ENCODE measurements at regions not wholly inside any gene's neighbourhood (a gene's known extent, or its start where the extent isn't known, plus 50 kb on each side); places are given as distances from the start of the nearest gene placed in this dataset.

DNA sequence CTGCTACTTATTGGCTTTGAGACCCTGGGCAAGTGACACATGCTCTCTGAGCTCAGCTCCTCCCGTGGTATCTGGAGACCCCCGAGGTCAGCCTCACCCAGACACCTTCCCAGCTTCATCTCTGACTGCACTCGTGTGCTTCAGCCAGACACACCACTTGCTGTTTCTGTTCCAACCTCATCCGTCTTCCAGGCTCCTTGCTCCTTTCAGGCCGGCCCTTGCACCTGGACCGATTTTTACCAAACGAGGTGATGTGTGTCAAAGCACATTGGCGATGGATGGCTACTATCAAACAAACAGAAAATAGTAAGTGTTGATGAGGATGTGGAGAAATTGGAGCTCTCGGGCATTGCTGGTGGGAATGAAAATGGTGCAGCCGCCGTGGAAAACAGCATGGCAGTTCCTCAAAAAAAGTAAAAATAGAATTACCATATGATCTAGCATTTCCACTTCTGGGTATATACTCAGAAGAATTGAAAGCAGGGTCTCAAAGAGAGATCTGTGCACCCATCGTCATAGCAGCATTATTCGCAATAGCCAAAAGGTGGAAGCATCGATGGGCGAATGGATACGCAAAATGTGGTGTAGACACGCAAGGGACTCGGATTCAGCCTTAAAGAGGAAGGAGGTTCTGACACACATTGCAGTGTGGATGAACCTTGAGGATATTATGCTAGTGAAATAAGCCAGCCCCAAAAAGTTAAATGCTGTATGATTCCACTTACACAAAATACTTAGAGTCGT is 96.1 kb upstream of the IER5L start:
- DNase-seq: no peak

DNA sequence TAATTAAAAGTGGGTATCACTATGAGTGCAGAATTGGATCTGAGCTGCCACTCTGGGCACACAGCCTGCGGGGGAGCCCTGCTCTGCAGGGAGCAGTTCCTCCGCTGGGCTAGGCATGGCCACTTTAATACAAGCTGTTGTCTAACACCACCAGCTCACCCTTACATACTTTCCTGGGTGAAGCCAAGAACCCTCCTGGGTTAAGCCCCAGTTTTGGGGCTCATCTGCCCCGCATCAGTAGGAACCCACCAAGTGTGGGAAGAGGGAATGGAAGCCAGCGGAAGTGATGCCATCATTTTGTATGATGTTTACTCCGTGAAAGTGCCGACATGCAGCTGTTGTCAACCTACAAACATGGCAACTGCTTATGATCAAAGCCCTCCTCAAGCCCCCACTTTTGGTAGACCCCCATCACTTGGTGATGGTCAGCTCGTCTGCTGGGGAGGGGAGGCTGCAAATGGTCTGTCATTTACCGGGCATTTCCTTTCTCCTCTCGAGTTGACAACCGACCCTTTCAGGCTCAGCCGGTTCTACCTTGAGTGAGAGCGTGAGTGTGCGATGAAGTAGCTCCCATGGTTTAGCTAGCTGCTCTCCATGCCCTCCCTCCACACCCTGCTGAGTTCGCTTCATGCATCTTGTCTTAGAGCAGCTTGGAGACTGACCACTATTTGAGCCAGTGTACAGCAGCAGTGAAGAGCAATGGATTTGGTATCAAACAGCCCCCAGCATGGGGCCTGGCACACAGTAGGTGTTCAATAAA is 95.3 kb upstream of the IER5L start:
- no peak for DNase-seq

DNA sequence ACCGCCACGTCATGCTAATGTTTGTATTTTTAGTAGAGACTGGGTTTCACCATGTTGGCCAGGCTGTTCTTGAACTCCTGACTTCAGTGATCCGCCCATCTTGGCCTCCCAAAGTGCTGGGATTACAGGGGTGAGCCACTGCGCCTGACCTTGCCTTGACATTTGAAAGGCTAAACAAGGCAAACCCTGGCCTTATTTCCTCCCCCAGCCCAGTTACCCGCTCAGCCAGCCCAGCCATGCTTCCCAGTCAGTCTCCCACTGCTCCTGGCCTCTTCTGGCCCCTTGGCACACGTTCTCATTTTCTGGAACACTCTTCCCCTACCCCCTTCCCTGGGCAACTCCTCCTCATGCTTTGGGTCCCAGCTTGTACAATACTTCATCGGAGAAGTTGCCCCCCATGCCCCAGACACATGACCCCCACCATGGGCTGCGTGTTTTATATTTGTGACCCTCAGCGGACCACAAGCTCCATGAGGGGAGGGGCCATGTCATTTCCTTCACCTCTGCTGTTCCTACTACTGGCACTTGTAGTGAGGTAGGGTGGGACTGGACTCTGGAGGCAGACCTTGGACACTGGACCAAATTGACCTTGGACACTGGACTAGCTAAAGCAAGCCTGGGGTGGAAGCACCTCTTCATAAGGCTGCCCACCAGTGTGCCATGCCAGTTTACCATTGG is 94.4 kb upstream of the IER5L start:
- DNase-seq: no peak

DNA sequence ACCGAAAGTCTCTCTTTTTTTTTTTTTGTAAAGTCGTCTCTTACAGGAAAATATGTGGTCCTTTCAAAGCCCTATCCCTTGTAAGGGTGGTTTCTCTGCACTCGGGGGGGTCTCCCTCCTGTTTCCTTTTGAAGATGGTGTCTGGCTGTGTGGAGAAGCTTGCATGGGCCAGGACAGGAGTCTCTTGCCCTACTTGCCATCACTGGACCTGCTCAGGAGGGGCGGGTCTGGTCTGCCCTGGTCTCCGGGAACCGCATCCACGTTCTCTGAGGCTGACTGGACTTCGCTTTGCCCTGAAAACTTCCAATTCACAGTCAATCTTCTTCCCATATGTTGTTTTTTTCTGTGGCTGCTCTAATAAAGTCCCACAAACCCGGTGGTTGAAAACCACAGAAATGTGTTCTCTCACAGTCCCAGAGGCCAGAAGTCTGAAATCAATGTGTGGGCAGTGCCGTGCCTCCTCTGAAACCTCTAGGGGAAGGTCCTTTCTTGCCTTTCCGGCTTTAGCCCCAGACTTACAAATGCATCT is 92.9 kb upstream of the IER5L start:
- DNase-seq: no peak

DNA sequence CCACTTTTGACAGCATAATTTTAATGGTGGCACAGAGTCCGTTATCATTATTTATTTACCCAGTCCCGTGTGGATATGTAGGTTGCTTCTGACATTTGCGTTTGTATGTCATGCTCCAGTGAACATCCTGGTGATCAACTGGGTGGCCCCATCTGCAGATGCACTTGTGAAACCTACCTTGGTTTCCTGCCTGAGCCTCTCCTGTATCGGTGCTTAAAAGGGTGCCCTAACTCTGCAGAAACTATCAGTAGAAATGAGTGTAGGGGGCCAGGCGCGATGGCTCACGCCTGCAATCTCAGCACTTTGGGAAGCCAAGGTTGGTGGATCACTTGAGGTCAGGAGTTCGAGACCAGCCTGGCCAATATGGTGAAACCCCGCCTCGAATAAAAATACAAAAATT is 92.1 kb upstream of the IER5L start:
- DNase-seq: no peak

DNA sequence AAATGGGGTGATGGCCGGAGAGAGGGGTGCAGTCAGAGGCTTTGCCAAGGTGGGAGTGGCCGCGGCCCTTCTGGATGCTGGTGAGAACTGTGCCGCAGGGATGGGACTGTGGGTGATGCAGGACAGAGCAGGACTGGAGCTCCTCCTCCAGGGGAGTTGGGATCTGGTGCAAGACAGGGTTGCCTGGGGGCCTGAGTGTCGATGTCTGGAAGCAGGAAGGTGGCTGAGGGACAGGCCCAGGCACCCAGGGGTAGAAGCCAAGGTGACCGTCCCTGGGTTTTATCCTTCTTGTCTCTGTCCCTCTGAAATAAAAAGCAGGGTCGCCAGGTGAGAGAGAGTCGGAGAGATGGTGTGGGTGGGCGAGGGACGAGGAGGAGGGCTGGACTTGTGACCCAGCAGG is 89.1 kb upstream of the IER5L start:
- DNase-seq: no peak

DNA sequence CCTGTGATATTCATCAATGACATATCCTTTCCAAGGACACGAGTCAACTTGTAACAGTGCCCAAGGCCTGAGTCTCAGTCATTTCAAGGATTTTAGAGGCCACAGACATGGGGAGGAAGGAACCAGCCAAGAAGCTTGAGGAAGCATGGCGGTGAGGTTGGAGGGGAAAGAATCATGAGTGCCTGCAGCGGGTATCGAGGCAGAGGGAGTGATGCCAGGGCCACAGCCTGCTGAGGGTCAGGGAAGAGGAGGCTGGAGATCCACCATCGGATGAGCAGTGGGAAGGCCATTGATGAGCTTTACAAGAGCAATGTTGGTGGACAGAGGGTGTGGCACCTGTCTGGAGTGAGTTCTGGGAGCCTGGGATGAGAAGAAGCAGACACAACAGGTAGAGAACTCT is 88.5 kb upstream of the IER5L start:
- DNase-seq: no peak

DNA sequence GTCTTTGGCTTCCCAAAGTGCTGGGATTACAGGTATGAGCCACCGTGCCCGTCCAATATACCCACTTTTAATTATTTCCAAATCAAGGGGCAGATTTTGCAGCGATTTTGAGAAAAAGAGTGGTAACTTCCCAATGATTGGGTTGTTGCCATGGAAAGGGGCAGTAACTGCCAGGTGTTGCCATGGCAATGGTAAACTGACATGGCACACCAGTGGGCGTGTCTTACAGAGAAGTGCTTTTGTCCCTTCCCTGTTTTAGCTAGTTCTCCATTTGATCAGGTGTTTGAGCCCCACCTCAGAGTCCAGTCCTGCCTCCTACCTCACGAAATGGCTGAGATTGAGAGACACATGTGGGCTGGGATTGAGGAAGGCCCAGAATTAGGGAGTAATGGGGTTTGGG is 86.3 kb upstream of the IER5L start:
- DNase-seq: no peak

DNA sequence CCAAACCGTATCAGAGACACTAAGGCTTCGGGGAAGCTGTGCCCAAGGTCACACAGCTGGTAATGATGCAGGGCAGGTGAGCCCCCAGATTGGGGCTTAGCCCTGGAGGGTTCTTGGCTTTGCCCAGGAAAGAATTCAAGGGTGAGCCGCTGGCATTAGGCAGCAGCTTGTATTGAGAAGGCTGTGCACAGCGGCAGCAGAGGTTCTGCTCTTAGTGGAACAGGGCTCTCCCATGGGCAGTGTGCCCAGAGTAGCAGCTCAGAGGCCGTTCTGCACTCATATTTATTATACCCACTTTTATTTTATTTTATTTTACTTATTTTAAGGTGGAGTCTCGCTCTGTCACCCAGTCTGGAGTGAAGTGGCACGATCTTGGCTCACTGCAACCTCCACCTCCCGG is 85.8 kb upstream of the IER5L start:
- DNase-seq: no peak

DNA sequence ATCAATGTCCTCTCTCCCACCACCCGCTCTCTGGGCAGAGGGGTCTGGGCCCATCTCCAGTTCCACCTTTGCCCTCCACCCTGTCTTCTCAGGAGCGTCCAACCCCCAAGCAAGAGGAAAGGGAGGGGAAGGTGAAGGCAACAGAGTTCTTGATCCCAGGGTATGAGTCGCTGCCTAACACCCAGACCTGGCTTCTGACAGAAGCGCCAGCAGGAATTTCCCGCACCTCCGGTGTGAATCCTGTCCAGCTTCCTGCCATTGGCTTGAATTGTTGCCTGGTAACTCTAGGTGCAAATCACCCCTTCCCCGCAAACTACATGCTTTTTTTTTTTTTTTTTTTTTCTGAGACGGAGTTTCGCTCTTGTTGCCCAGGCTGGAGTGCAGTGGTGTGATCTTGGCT is 84.2 kb upstream of the IER5L start:
- no peak for DNase-seq

DNA sequence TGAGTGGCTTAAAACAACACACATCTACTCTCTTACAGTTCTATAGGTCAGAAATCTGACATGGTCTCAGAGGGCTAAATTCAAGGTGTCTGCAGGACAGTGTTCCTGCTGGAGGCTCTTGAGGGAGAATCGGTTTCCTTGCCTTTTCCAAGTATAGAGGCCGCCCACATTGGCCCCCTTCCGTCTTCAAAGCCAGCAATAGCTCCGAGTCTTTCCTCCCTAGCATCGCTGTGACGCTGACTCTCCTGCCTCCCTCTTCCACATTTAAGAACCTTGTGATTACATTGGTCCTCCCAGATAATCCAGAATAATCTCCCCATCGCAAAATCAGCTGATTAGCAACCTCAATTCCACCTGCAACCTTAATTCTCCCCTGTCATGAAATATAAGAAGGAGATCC is 81.3 kb upstream of the IER5L start:
- no peak for DNase-seq

DNA sequence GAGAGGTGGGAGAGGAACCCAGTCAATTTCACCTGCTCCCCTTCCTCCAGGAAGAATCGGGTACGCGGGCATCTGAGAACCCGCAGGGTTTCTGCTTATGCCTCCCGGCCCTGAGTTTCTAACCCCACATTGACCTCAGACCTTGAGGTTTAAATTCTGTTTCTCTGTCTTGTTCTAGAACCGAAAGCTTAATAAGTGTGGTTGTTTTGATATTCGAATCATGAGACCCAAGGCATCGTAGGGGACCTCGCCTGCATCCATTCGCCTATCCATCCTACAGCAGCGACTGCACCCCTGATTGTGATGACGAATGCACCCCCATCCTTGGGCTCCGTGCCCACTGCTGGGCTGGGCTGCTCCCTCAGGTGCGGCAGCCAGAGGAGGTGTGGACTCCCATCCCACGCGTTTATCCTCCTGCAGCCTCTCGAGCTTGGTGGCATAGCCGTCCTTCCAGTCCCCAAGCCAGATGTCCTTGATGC is 80.8 kb upstream of the IER5L start:
- DNase-seq: no peak

DNA sequence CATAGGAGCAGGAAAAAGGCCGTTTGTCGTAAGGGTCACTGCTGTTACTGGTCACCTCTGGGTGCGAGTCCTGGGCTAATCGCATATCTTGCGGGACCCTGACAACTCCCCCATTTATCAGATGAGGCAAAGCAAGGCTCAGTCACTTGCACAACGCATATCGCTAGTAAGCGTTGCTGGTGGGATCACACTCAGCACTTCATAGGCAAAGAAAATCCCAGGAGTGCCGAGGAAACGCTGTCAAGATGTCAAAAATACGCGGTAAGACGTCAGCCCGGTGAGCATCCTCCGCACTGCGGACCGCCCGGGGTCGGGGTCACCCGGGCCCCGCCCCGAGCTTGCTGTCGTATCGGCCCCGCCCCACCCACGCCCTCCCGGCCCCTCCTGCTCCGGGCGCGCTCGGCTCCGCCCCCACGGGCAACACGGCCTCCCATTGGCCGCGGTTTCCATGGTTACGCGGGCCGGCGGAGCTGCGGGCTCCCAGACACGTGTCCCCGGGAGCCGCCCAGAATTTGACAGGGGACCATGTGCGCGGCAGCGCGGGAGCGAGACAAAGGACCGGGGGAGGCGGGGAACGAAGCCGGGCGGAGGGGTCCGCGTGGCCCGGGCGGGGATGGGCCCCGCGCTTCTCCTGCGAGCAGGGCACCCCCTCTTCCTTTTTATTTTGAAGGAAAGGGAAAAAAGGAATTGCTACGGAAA is 80.2 kb upstream of the IER5L start:
- DNase-seq: peak; percentile 83

DNA sequence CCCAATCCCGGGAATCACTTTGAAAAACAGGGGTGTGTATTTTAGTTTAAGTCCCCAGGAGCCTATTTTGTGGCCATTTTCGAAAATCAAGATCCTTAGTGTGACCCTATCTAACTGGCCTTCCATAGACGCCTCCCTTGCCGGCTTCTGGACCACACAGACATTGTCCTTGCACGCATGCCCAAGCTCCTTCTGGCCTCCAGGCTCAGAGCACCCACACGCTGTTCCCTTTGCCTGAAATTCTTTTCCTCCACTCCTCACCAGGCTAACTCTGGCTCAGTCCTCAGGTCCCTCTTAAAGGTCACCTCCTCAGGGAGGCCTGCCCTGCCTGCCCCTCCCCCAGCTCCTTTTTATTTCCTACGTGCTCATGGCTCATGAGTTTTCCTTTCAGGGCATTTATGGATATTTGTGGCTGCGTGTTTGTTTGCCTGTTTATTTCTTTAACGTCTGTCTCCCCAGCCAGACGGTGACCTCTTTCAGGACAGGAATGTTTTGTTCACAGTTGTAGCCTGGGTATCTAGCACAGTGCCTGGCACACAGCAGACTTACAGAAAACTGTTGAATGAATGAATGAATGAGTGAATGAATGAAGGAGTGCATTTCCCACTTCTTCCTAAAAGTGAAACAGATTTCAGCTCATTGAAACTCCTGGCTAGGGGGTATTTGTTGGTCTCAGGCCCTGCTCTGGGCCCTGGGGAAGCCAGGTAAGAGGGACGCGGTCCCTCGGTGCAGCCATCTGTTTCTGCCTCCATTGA is 79.1 kb upstream of the IER5L start:
- no peak for DNase-seq

DNA sequence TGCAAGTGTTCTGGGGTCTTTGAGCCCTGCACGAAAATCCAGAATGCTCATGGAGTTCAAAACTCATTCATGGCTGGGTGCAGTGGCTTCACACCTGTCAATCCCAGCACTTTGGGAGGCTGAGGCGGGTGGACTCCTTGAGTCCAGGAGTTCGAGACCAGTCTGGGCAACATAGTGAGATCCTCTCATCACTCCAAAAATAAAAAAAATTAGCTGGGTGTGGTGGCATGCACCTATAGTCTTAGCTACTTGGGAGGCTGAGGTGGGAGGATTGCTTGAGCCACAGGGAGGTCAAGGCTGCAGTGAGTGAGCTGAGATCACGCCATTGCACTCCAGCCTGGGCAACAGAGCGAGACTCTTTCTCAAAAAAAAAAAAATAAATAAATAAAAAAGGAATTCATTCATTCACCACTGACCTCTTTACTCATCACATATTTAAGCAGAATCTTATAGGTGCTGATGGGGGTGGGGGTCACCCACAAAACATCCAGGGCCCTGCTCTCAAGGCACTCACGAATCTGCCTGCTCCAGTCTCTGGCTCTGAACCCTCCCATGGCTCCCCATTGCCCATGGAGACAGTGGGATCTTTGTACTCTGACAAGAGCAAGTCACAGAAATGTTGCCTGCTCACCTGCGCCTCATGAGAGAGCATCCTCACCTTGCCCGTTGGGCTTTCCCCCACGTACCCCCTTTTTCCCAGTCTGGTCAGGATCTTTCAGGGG is 76.7 kb upstream of the IER5L start:
- no peak for DNase-seq

DNA sequence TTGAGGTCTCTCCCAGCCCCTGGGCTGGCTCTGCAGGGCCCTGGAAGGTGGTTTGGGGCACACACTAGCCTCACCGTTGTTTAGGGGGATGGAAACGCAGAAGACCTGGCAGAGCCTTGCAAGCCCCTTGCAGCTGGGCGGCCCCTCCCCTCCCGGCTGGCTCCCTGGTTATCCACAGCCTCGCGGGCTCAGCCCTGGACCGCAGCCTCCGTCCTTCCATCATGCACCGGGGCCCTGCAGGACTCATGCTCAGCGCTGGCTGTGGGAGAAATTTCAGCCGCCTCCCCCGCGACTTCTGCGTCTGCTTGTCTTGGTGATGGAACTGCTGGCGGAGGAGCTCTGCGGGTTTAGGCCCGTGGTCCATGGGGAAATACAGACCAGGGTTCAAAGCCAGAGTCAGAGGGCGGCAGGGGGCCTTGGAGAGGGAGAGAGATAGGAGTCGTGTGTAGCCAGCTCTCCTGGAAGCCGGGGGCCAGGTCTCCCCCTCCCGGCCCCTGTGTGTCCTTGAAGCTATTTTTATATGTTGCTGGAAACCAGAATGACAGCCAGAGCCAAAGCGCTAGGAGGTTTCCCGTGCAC is 75.8 kb upstream of the IER5L start:
- no peak for DNase-seq

DNA sequence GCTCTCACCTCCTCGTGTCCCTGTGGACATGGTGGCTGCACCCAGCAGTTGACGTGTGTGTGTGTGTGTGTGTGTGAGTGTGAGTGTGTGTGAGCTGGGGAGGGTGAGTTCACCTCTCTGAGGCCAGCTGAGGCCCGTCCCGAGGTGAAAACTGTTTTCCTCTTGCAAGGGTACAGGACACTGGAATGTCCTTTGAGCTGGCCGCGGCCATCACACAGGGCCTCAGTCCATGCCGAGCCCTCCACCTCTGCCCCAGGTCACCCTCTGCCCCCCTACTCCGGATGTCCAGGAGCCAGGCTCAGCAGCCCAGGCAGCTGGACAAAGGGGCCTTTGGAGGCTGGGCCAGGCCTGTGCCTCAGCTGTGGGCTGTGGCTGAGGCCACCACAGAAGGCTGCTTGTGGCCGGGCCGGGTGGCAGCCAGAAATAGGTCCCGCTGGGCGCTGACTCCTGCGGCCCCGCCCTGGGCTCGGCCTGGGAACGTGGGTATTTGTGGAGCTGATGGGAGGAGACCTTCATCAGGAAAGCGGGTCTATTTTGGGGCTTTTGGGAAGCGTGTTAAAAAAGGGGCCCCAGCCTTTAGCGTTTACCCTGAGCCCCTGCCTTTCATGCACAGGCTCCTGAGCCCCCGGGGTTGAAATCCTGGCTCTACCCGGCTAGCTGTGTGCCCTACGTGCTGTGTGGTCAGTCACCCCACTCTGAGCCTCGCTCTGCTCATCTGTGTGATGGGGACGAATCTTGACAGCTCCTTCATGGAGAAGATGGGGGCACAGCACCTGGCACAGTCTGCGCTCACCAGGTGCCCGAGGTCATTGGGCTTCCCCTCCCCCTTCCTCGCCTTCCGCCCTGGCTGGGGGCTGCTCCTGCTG is 75.1 kb upstream of the IER5L start:
- no peak for DNase-seq

DNA sequence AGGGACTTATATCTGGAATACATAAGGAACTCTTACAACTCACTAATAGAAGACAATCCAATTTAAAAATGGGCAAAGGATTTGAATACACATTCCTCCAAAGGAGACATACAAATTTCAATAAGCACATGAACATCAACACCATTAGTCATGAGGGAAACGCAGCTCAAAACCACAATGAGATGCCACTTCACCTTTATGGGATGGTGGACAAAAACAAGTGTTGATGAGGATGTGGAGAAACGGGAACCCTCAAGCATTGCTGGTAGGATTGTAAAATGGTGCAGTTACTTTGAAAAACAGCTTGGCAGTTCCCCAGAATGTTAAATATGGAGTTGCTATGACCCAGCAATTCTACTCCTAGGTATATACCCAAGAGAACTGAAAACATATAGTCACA is 72.7 kb upstream of the IER5L start:
- DNase-seq: no peak

DNA sequence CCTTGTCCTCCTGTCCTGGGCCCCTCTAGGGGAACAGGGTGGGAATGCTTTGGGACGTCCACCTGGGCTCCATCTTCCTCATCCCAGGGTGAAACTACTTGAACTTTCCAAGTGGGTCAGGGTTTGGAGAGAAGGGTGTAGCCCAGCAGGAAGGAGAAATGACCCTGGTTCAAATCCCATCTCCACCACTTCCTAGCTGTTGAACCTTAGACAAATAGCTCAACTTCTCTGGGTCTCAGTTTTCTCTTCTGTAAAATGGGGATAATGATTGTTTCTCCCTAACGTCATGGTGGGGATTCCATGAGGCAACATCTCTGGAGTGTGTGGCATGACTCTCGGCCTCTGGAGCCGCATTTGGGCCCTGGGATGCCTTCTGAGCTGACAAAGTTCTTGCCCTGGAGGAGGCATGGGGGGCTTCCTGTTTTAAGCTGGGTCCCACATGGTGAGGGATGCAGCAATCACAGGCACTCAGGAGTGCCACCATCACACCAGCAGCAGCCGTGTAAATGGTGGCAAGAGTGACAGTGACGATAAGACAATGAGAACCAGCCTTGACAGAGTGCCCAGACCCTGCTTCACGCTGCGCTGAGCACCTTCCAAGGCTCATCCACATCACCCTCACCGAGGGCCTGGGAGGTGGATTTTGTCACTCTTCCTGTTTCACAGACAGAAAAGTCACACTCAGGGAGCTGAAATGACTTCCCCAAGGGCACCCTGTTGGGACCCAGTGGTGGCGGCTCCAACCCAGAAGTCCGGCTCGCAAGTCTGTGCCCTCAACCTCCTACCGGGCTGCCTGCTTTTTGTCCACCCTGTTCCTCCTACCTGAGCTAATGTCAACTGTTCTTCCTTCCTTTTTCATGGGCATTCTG is 69.5 kb upstream of the IER5L start:
- DNase-seq: no peak

All from DMS153 (cell line).